HCT116 (cell line): ENCODE measurements at regions not wholly inside any gene's neighbourhood (a gene's known extent, or its start where the extent isn't known, plus 50 kb on each side); places are given as distances from the start of the nearest gene placed in this dataset.

Experiments
- ATAC-seq: fragments of 200-7000 bp; cut with Tn5 transposase; 2 replicates; pipeline ENCODE4 v1.9.1; 2020; ENCODE audit warnings: mild to moderate bottlenecking, moderate library complexity
- BruUV-seq: library from RNA; stranded (reverse); fragments of 400-500 nt; replicated peaks from 2 replicates; lab custom pipeline; 2021; lab: Mats Ljungman, UMichigan
- CTCF ChIA-PET: fragments of 300-600 bp; sonication (Branson Sonifier 250); formaldehyde crosslinking; loops from one replicate; lab custom pipeline; 2021; ENCODE audit warnings: antibody characterized with exemption; lab: Charles Lee
- POLR2A ChIA-PET: fragments of 300-600, 350-600 bp; sonication (Branson Sonifier 250); formaldehyde crosslinking; loops from one replicate; lab custom pipeline; 2021; ENCODE audit warnings: antibody characterized with exemption; lab: Charles Lee
- RAD21 ChIA-PET, 2 experiments: fragments of 300-600 bp; sonication (Branson Sonifier 250); formaldehyde crosslinking; loops; one replicate each; lab custom pipeline; 2023; ENCODE audit warnings: low total read pairs in 2 of 2; ENCODE audit not compliant: uncharacterized antibody in 2 of 2, unreplicated experiment in 2 of 2, low non-redundant PET in 1 of 2; lab: Charles Lee
- DNase-seq: peaks from one replicate; pipeline ENCODE4 v3.0.0-alpha.2; 2010; ENCODE audit warnings: low read depth, low spot score
- H2AFZ ChIP-seq: fragments of 200-600 bp; shearing (Covaris generic), sonication (generic); 2 replicates; pipeline ENCODE4 v1.6.1; 2017; ENCODE audit warnings: low read depth, mixed run types, mixed read lengths, antibody characterized with exemption, low read length; ENCODE audit not compliant: poor library complexity, severe bottlenecking
- H3K27ac ChIP-seq: 2 replicates; pipeline ENCODE4 v1.5.1; 2012; ENCODE audit warnings: low read depth, low read length
- H3K27me3 ChIP-seq: fragments of 200-600 bp; sonication (generic); 2 replicates; pipeline ENCODE4 v1.6.1; 2016; ENCODE audit warnings: mixed run types, low read length, mixed read lengths; ENCODE audit not compliant: insufficient read depth
- H3K36me3 ChIP-seq, 2 experiments: fragments of 200-500 bp in 1 of 2; fragments of 200-600 bp in 1 of 2; sonication (Bioruptor generic) in 1 of 2; sonication (generic) in 1 of 2; 2 replicates each; pipeline versions ENCODE4 v1.5.1 to v1.6.1; 2014 to 2016; ENCODE audit warnings: low read length in 2 of 2, inconsistent platforms in 1 of 2, mixed read lengths in 1 of 2, mixed run types in 1 of 2; ENCODE audit not compliant: insufficient read depth in 2 of 2, control insufficient read depth in 1 of 2
- H3K4me1 ChIP-seq, 2 experiments: fragments of 200-600 bp in 1 of 2; sonication (generic) in 1 of 2; 2 replicates each; pipeline versions ENCODE4 v1.5.1 to v1.6.1; 2012 to 2017; ENCODE audit warnings: low read length in 2 of 2, inconsistent platforms in 1 of 2, mild to moderate bottlenecking in 1 of 2, mixed read lengths in 1 of 2, mixed run types in 1 of 2, moderate library complexity in 1 of 2; ENCODE audit not compliant: insufficient read depth in 2 of 2, control insufficient read depth in 1 of 2
- H3K4me2 ChIP-seq: fragments of 200-600 bp; sonication (generic); 2 replicates; pipeline ENCODE4 v1.6.1; 2017; ENCODE audit warnings: mixed run types, low read length, mixed read lengths
- H3K4me3 ChIP-seq, 2 experiments: fragments of 200-600 bp in 1 of 2; sonication (generic) in 1 of 2; replicated peaks in 1 of 2; 2 replicates each; pipeline ENCODE4 v1.5.1; 2011 to 2016; ENCODE audit warnings: low read length in 2 of 2, control low read depth in 1 of 2, low read depth in 1 of 2, mild to moderate bottlenecking in 1 of 2, mixed read lengths in 1 of 2, mixed run types in 1 of 2
- H3K79me2 ChIP-seq: fragments of 200-600 bp; sonication (generic); 2 replicates; pipeline ENCODE4 v1.6.1; 2017; ENCODE audit warnings: mild to moderate bottlenecking, mixed run types, low read length, moderate library complexity, mixed read lengths; ENCODE audit not compliant: insufficient read depth
- H3K9ac ChIP-seq: fragments of 200-600 bp; sonication (generic); 2 replicates; pipeline ENCODE4 v1.6.1; 2016; ENCODE audit warnings: low read length, mixed read lengths
- H3K9me2 ChIP-seq: fragments of 200-600 bp; sonication (generic), shearing (Covaris generic); 2 replicates; pipeline ENCODE4 v1.6.1; 2017; ENCODE audit warnings: mixed run types, mild to moderate bottlenecking, moderate library complexity; ENCODE audit not compliant: insufficient read depth
- H3K9me3 ChIP-seq, 2 experiments: fragments of 200-500 bp in 1 of 2; fragments of 200-600 bp in 1 of 2; sonication (Bioruptor generic) in 1 of 2; sonication (generic) in 1 of 2; 2 replicates each; pipeline ENCODE4 v1.6.1; 2014 to 2017; ENCODE audit warnings: low read length in 2 of 2, mixed read lengths in 2 of 2, inconsistent platforms in 1 of 2, low read depth in 1 of 2, mild to moderate bottlenecking in 1 of 2, mixed run types in 1 of 2, moderate library complexity in 1 of 2; ENCODE audit not compliant: control insufficient read depth in 1 of 2, insufficient read depth in 1 of 2
- H4K20me1 ChIP-seq: fragments of 200-600 bp; sonication (generic), shearing (Covaris generic); 2 replicates; pipeline ENCODE4 v1.6.1; 2017; ENCODE audit warnings: mixed run types, mild to moderate bottlenecking, moderate library complexity; ENCODE audit not compliant: insufficient read depth
- ATF3 ChIP-seq: IDR thresholded peaks from 2 replicates; pipeline ENCODE4 v1.6.1; 2012
- CBX3 ChIP-seq: IDR thresholded peaks from 2 replicates; pipeline ENCODE4 v1.6.1; 2012; ENCODE audit warnings: low read depth
- CTCF ChIP-seq, 3 experiments: fragments of 200-600 bp in 1 of 3; sonication (generic) in 1 of 3; IDR thresholded peaks in 2 of 3; conservative IDR thresholded peaks in 1 of 3; 2 replicates each; pipeline ENCODE4 v1.5.1; 2012 to 2017; ENCODE audit warnings: low read depth in 2 of 3, low read length in 2 of 3, antibody characterized with exemption in 1 of 3, borderline replicate concordance in 1 of 3, control low read depth in 1 of 3, mild to moderate bottlenecking in 1 of 3, mixed read lengths in 1 of 3, mixed run types in 1 of 3, moderate library complexity in 1 of 3; ENCODE audit not compliant: insufficient read depth in 1 of 3
- EGR1 ChIP-seq: IDR thresholded peaks from 2 replicates; pipeline ENCODE4 v1.6.1; 2012; ENCODE audit warnings: low read depth
- EZH2 ChIP-seq: fragments of 200-600 bp; sonication (generic); IDR thresholded peaks from 2 replicates; pipeline ENCODE4 v1.6.1; 2017; ENCODE audit warnings: antibody characterized with exemption, mixed run types
- EZH2phosphoT487 ChIP-seq: fragments of 200-600 bp; IDR thresholded peaks from 2 replicates; pipeline ENCODE4 v1.6.1; 2018; ENCODE audit warnings: antibody characterized with exemption, borderline replicate concordance
- FOSL1 ChIP-seq: IDR thresholded peaks from 2 replicates; pipeline ENCODE4 v1.6.1; 2012; ENCODE audit warnings: low read depth
- JUND ChIP-seq: IDR thresholded peaks from 2 replicates; pipeline ENCODE4 v1.6.1; 2012
- MAX ChIP-seq: IDR thresholded peaks from 2 replicates; pipeline ENCODE4 v1.6.1; 2012
- POLR2A ChIP-seq: IDR thresholded peaks from 2 replicates; pipeline ENCODE4 v1.7.0; 2011; ENCODE audit warnings: borderline replicate concordance; ENCODE audit not compliant: insufficient read depth, insufficient read length; ENCODE audit errors: extremely low read depth
- POLR2AphosphoS5 ChIP-seq: IDR thresholded peaks from 2 replicates; pipeline ENCODE4 v1.6.1; 2011; ENCODE audit warnings: mild to moderate bottlenecking, low read depth, low read length, moderate library complexity
- RAD21 ChIP-seq: IDR thresholded peaks from 2 replicates; pipeline ENCODE4 v1.6.1; 2012; ENCODE audit warnings: low read depth, mild to moderate bottlenecking
- SIN3A ChIP-seq: IDR thresholded peaks from 2 replicates; pipeline ENCODE4 v1.6.1; 2012; ENCODE audit warnings: low read depth
- SP1 ChIP-seq: IDR thresholded peaks from 2 replicates; pipeline ENCODE4 v1.6.1; 2012; ENCODE audit warnings: low read depth
- TCF7L2 ChIP-seq: IDR thresholded peaks from 2 replicates; pipeline ENCODE4 v1.7.0; 2011; ENCODE audit warnings: borderline replicate concordance, inconsistent platforms; ENCODE audit not compliant: insufficient read depth, insufficient read length; ENCODE audit errors: extremely low read depth
- YY1 ChIP-seq: IDR thresholded peaks from 2 replicates; pipeline ENCODE4 v1.6.1; 2011; ENCODE audit warnings: low read length, low read depth, moderate library complexity, mild to moderate bottlenecking; ENCODE audit not compliant: insufficient replicate concordance; ENCODE audit errors: extremely low read depth
- ZFX ChIP-seq: fragments of 450-650 bp; IDR thresholded peaks from 2 replicates; pipeline ENCODE4 v1.6.1; 2017
- ZNF274 ChIP-seq: fragments of 200-500 bp; sonication (Bioruptor generic); IDR thresholded peaks from 2 replicates; pipeline ENCODE4 v1.6.1; 2014; ENCODE audit warnings: mild to moderate bottlenecking, low read depth, low read length, inconsistent platforms
- intact Hi-C: fragments of 100-400 bp; cut with micrococcal nuclease; formaldehyde crosslinking; loops from 2 replicates; pipeline ENCODE4 v1.10.0; 2022

GRCh38 chr20:24043294-24043693, 54.7 kb upstream of the GGTLC1 start:
- Histone ChIP-seq H3K4me3 (no peak overlapping the region), H3K4me1 (no peaks in the 10 kb centered on the region), H3K9ac (no peak overlapping the region), H3K79me2 (no peaks in the 10 kb centered on the region), H3K9me2 (no peaks in the 10 kb centered on the region), H3K9me3 (no peaks in the 10 kb centered on the region), H3K36me3 (no peaks in the 10 kb centered on the region), H3K27ac (no peak overlapping the region), H3K4me2 (no peak overlapping the region), H2AFZ (no peak overlapping the region), H3K27me3 (no peaks in the 10 kb centered on the region), H4K20me1 (no peaks in the 10 kb centered on the region)
- ATAC-seq: no peak
- POLR2A ChIA-PET: no interaction called here
- intact Hi-C loops: no loop called here
- DNase-seq: no peak
- BruUV-seq: no TSS peak
- CTCF ChIA-PET: no interaction called here
- TF ChIP-seq EZH2phosphoT487 (no peak), JUND (no peak)
- RAD21 ChIA-PET: no interaction called here

GRCh38 chr20:24042646-24043045, 54.1 kb upstream of the GGTLC1 start:
- ATAC-seq (no peak), DNase-seq (no peak)
- Histone ChIP-seq H3K9ac (no peak overlapping the region), H3K9me2 (no peaks in the 10 kb centered on the region), H3K79me2 (no peaks in the 10 kb centered on the region), H3K4me1 (no peaks in the 10 kb centered on the region), H3K27ac (no peak overlapping the region), H3K36me3 (no peaks in the 10 kb centered on the region), H3K9me3 (no peaks in the 10 kb centered on the region), H3K27me3 (no peaks in the 10 kb centered on the region), H3K4me3 (no peak overlapping the region), H3K4me2 (no peak overlapping the region), H4K20me1 (no peaks in the 10 kb centered on the region), H2AFZ (no peak overlapping the region)
- CTCF ChIA-PET: no interaction called here
- RAD21 ChIA-PET: no interaction called here
- intact Hi-C loops: no loop called here
- POLR2A ChIA-PET: no interaction called here
- no TSS peak for BruUV-seq
- TF ChIP-seq POLR2A (no peak), RAD21 (no peak), JUND (no peak), YY1 (no peak), ZFX (no peak), TCF7L2 (no peak), EZH2phosphoT487 (no peak), SP1 (no peak), MAX (no peak), CBX3 (no peak), POLR2AphosphoS5 (no peak), EZH2 (no peak), CTCF (IDR thresholded peaks at IDR 0.05 in 2 of 3, conservative IDR thresholded peaks at IDR 0.05 in 1 of 3; ENCODE audit: borderline replicate concordance in 1 of 3, insufficient read depth in 1 of 3, low read depth in 2 of 3, low read length in 2 of 3) (no peak), FOSL1 (no peak), ZNF274 (no peak), SIN3A (no peak), ATF3 (no peak), EGR1 (no peak)
